ENCODE measurements at regions not wholly inside any gene's neighbourhood (a gene's known extent, or its start where the extent isn't known, plus 50 kb on each side); places are given as distances from the start of the nearest gene placed in this dataset.
"Not testable (repeated sequence)": the region's sequence is repeated elsewhere in the genome, so short reads cannot be mapped to it uniquely, and the experiment has no call there.

DNA sequence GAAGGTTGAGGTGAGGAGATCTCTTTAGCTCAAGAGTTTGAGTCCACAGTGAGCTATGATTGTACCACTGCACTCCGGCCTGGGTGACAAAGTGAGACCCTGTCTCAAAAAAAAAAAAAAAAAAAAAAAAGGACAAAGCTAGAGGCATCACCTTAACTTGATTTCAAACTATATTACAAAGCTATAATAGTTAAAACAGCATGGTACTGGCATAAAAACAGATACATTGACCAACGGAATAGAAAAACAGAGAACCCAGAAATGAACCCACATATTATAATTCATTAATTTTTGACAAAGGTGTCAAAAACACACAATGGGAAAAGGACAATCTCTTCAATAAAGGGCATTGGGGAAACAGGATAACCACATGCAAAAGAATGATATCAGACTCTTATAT, 50.8 kb upstream of the MBOAT1 start:
- no peak for DNase-seq (ENCODE audit: low read depth in 2 of 2)

DNA sequence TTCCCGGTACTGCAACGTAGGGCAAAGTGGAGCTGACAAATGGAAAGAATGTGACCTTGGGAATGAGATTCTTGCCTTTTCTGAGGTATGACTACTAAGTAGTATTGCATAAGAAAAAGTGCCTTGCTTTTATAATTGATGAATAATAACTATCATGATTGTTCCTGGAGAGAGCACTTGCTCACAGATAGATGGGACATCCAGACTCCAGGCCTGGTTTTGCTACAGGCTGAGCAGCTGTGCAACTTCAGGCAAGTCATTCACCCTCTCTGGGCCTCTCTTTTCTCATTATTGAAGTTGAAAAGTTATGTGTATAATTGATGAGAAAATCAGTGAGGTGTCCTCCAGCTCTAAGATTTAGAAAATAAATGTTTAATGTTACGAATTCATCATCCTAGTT, 53.6 kb upstream of the MBOAT1 start:
- no peak for DNase-seq (ENCODE audit: low read depth in 2 of 2)

DNA sequence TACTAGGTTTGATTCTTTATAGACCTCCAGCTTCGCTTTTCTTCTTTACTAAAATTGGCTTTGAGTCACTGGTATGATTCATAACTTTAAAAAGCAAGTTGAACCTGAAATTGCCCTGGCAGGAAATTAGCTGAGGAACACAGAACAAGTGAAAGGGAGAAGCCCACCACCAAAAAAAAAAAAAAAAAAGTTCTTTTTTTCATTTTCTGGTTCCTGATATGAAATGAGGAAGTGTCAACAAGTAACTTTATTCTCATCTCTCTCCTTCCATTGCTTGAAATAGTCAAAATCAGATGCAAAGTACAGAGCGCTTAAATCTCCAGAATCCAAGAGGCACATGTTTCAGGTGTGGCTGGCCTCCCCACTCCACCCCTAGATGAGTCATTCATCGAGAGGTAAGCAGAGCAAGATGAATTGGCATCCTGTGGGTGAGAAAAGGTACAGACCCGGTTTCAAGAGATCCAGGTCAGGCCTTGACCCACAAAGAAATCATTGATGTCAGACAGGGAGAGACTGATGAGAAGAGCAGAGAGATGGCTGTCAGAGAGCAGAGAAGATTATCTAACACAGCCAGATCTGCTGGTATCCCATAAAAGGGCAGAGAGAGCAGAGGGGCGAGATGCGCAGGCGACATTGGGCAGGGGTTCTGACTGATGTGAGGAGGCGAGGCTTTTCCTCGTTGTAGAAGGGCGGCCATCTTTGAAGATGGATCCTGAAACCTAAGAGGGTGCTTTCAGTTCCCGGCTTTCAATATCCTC, 54.8 kb upstream of the MBOAT1 start:
- DNase-seq (ENCODE audit: low read depth in 2 of 2), result no peak

DNA sequence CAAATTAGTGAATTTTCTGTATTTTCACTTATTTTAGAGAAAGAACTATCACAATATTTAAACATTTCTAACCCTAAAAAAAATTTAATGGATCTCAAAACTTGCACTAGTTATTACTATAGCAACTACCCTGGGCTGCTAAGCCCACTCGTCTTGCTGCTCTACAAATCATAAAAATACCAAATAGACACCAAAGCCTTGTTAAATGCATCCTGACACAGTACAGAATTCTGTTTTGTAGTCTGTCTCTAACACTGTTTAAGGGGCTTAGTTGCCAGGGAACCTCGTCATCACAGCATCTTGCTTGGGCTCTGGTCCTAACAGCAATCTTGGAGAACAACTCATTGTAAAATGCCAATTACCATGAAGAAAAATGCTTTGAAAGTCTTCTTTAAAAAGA, 56.9 kb upstream of the MBOAT1 start:
- no peak for DNase-seq (ENCODE audit: low read depth in 2 of 2)

DNA sequence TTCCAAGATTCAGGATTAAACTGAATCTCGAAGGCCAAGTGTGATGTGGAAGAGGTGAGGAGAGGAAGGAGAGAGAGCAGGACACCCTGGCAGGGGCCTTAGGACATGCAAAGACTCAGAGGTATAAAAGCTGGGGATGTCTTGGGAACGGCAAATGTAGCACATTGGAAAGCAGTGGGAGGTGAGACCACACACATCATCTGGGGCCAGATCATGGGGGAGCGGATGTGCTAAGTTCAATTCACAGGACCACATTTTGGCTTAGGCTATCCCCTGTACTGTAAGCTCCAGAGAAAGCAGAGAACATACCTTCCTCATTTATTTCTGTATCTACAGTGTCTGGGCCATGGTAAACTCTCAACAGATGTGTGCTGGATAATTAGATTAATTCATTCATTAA, 59.5 kb upstream of the MBOAT1 start:
- DNase-seq (ENCODE audit: low read depth in 2 of 2), result no peak

DNA sequence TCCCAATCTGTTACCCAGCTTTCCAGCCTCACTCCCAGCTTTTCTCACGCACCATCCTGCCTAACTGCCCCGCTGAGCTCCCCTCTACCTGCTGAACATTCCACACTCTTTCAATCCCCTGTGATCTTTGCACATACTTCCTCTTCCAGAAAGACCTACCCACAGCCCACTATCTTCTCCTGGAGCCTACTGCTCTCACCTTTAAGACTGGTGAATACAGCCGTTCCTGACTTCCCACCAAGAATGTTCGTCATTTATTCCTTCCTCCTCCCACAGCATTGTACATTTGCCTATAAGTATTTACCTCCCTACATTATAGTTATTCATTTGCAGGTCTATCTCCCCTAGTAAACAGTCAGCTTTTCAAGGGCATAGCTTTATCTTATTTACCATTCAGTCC, 61.9 kb upstream of the MBOAT1 start:
- DNase-seq (ENCODE audit: low read depth in 2 of 2), result no peak

DNA sequence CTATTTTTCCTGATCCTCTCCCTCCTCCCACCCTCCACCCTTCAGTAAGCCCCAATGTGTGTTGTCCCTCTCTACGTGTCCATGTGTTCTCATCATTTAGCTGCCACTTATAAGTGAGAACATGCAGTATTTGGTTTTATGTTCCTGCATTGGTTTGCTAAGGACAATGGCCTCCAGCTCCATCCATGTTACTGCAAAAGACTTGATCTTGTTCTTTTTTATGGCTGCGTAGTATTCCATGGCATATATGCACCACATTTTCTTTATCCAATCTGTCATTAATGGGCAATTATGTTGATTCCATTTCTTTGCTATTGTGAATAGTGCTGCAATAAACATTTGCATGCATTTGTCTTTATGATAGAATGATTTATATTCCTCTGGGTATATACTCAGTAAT, 63.6 kb upstream of the MBOAT1 start:
- DNase-seq (ENCODE audit: low read depth in 2 of 2), result not testable (repeated sequence)

DNA sequence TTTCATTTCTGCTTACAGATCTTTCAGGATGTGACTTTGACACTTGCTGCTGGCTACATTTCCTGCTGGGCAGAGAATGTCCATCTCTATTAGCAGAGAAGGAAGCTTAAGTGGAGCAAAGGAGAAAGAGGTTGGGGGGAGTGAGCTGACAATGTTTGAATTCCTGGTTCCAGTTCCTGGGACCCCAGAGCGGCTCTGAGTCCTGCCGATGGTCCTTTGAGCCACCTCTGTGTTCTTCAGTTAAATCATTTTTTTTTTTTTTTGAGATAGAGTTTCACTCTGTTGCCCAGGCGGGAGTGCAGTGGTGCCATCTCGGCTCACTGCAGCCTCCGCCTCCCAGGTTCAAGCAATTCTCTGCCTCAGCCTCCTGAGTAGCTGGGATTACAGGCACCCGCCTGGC, 65.5 kb upstream of the MBOAT1 start:
- not testable (repeated sequence) for DNase-seq (ENCODE audit: low read depth in 2 of 2)

DNA sequence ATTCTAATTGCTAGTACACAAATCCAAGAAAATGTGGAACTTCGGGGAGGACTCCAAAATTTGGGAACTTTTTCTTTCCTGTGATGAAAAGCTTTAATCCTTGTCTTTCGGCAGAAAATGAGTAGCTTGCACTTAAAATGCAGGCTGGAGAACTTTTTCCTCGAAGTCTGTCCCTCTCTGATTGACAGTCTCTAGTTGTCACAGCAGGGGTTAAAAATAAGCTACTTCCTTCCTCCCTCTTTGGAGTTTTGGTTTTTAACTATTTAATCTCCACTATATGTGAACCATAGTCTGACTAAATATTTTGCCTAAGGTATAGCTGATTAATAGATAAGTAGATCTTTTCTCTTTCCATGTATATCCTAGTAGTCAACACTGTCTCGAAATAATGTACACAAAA, 66.8 kb upstream of the MBOAT1 start:
- DNase-seq (ENCODE audit: low read depth in 2 of 2), result no peak

DNA sequence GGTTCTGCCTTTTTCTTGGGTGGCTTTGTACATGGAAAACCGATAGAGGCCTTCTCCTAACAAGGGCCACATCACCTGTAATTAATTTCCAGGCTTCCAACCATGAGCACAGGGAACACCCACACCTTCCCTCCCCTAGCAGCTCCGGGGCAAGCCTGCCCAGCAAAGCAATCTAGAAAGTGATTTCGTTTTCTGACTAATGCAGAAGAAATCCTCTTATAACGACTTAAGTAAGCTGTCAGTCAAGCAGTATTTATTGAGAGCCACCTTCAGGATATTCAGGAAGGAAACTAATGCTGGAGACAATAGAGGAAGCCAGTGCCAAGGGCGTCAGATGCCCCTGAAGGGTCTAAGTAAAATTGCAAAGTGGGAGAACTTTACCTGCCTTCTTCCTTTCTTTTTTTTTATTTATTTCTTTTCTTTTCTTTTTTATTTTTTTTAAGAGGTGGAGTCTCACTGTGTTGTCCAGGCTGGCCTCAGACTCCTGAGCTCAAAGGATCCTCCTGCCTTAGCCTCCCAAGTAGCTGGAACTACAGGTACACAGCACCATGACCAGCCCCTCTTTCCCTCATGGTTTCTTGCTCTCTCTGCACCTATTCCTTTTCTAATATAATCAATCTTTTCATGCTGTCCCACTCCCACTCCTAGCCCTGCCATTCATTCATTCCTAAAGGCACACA, 67.5 kb upstream of the MBOAT1 start:
- no peak for DNase-seq (ENCODE audit: low read depth in 2 of 2)

DNA sequence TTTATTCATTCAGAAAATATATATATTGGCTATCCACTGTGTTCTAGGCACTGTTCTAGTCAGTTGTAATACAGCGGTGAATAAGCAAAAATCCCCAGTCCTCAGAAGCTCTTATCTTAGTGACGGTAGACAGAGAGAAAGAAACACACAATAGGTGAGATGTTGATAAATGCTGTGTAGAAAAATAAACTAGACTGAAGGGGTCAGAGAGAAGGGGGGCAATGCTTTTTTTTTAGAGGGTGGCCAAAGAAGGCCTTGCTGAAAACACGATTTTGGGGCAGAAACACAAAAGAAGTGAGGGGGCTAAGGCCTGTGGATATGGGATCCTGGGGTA, 68.0 kb upstream of the MBOAT1 start:
- DNase-seq (ENCODE audit: low read depth in 2 of 2), result no peak

DNA sequence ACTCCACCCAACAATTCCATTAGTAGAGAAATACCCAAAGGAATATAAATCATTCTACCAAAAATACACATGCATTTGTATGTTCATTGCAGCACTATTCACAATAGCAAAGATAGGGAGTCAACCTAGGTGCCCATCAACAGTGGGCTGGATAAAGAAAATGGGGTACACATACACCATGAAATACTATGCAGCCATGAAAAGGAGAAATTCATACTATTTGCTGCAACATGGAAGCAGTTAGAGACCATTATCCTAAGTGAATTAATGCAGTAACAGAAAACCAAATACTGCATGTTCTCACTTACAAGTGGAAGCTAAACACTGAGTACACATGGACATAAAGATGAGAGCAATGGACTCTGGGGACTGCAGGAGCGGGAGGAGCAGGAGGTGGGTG, 72.4 kb upstream of the MBOAT1 start:
- DNase-seq (ENCODE audit: low read depth in 2 of 2), result no peak

DNA sequence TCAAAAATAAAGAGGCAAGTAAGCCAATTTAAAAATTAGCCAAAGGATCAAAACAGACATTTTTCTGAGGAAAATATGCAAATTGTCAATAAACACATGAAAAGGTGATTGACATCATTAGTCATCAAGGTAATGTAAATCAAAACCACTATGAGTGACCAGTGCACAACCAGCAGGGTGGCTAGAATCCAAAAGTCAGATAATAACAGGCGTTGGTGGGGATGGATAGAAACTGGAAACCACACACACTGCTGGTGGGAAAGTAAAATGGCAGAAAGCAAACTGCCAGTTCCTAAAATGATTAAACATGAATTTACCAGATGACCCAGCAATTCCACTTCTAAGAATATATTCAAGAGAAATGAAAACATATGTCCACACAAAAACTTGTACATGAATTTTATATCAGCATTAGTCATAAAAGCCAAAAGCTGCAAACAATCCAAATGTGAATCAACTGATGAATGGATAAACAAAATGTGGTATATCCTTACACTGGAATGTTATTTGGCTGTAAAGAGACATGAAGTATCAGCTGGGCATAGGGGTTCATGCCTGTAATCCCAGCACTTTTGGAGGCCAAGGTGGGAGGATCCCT, 74.8 kb upstream of the MBOAT1 start:
- no peak for DNase-seq (ENCODE audit: low read depth in 2 of 2)

DNA sequence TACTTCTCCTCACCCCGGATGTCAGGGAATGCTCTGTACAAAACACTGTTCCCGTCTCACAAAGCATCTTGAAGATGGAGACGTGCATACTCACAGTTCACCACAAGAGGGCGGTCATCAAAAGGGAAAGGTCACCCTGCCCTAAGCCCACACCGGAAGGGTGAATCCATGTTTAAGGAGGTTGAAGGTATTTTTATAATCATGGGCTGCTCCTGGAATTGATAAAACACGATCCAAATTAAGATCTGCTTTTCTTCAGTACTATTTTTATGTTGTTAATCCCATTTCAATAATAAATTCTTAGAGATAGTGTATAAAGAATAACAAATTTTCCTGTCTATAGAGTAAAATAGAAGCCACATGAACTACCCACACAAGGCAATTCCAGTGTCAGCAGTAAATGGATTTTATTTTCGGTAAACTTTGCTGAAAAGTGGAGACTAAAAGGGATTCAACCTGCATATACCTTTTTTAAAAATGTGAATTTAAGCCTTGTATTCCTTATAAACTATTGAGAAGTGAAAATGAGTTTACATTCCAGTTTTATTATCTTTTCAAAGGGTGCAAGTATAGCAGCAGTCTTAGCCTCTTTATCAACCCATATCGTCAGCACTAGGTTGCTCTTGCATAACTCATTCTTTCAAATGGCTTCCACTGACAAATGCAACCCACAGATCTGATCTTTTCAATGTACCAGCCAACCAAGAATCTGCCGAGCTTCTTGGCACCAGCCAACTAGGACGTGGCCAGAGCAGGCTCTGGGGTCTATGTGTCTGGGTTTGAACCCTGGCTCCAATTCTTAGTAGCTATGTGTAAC, 79.7 kb upstream of the MBOAT1 start:
- DNase-seq (ENCODE audit: low read depth in 2 of 2), result peak; percentile 49 to 58

DNA sequence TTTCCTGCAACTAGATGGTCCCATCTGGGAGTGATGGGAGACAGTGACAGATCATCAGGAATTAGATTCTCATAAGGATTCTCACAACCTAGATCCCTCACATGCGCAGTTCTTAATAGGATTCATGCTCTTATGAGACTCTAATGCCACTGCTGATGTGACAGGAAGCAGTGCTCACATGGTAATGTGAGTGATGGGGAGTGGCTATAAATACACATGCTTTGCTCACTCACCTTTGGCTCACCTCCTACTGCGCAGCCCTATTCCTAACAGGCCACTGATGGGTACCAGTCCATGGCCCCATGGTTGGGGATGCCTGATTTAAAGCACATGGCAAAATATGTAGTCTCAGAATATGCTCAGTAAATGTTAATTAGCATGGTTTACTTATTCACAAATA, 80.6 kb upstream of the MBOAT1 start:
- DNase-seq (ENCODE audit: low read depth in 2 of 2), result no peak

DNA sequence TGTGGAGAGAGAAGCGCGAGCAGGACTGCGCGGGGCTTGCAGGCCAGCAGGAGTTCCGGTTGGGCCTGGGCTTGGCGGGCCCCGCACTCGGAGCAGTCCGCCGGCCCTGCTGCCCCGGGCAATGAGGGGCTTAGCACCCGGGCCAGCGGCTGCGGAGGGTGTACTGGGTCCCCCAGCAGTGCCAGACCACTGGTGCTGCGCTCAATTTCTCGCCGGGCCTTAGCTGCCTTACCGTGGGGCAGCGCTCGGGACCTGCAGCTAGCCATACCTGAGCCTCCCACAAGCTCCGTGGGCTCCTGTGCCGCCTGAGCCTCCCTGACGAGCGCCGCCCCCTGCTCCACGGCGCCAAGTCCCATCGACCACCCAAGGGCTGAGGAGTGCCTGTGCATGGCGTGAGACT, 89.0 kb upstream of the MBOAT1 start:
- no peak for DNase-seq (ENCODE audit: low read depth in 2 of 2)

DNA sequence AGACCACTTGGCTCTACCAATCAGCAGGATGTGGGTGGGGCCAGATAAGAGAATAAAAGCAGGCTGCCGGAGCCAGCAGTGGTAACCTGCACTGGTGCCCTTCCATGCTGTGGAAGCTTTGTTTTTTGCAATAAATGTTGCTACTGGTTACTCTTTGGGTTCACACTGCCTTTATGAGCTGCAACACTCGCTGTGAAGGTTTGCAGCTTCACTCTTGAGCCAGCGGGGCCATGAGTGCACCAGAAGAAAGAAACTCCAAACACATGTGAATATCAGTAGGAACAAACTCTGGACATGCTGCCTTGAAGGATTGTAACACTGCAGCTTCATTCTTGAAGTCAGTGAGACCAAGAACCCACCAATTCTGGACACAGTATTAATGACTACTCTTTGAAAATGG, 89.9 kb upstream of the MBOAT1 start:
- no peak for DNase-seq (ENCODE audit: low read depth in 2 of 2)

DNA sequence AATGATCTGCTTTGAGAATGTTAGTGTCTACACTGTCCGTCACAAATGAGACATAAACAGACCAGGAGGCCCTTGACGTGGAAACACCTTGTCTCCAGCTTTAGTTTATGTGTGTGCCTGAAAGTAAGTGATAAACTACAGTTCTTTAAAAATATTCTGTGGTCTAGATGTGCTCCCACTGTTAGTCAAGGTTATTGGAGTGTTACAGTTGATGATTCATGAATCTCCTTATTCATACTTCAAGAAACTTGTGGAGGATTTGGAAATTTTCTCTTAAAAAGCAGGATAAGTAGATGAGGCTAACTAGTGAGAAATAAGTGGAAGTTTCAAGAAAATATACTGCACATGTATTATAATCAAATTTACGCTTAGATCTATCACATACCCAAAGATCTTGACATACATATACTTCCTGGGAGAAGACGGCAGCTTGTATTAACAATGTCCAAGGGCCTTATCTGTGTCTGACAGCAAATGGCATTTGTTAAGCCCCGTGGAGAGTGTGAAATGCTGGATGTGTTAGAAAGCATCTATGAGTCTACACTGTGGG, 90.5 kb upstream of the MBOAT1 start:
- DNase-seq (ENCODE audit: low read depth in 2 of 2), result no peak

DNA sequence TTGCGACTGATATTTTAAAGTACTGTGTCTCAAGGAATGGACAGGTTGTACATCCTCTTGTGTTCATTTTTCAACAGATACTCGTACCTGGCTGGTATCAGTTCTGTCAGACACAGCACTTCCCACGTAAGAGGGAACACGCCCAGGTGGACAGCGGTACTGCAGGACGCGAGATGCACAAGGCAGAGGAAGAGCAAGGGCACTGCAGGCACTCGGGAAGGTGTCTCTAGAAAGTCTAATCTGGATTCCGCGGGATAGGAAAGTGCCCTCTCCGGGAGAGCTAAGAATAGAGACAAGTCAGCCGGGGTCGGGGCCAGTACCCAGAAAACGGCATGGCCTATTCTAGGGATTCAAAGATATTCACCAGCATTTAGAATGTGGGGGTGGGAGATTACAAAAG, 94.2 kb upstream of the MBOAT1 start:
- no peak for DNase-seq (ENCODE audit: low read depth in 2 of 2)

DNA sequence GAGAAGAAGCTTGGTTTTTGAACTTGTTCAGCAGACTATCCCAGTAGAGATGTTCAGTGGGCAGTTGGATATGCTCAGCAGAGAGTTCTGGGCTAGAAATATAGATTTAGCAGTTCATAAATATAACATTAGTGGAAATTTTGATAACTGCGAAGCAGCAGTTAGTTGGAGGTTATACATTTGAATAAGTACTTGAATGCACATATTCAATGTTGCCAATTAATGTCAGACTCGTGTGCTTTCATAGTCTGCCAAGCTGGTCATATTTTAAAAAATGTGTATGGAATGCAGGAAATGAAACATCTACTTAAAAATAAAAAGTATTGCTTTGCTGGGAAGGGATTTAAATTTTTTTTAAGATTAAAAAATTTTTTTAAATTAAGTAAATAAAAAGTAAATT, 92.5 kb upstream of the E2F3 start:
- DNase-seq (ENCODE audit: low read depth in 2 of 2), result no peak

DNA sequence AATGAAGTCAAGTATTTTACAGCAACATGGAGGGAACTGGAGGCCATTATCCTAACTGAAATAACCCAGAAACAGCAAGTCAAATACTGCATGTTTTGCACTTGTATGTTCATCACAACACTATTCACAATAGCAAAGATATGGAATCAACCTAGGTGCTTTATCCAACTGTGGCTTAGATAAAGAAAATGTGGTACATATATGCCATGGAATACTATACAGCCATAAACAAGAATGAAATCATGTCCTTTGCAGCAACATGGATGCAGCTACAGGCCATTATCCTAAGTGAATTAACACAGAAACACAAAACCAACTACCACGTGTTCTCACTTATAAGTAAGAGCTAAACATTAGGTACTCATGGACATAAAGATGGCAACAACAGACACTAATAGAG, 91.5 kb upstream of the E2F3 start:
- DNase-seq (ENCODE audit: low read depth in 2 of 2), result no peak

DNA sequence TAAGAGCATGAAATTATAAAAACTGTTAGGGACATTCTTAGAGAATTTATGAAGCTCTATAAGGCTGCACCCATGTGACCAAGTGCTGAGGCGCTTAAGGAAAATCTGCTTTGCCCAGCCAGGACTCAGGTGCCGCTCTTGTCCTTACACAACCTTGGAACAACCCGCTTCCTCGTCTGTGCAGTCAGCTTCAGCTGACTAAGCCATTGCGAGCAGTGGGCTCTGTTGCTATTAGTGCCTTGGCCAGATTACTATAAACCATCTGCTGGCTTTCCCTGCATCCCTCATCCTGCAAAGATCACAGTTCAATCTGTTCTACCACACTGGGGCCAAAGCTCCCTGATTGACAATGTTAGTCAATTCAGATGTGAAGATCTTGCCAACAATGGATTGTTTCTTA, 89.1 kb upstream of the E2F3 start:
- no peak for DNase-seq (ENCODE audit: low read depth in 2 of 2)

All from stimulated activated CD8-positive, alpha-beta memory T cell treated with anti-CD3 and anti-CD28 coated beads, Interleukin-2, amount 100 ng/mL, for 1 hour (primary cell).